ENCODE measurements at regions not wholly inside any gene's neighbourhood (a gene's known extent, or its start where the extent isn't known, plus 50 kb on each side); places are given as distances from the start of the nearest gene placed in this dataset.

GRCh38 chr9:29806937-29807618, 2233.8 kb upstream of the C9orf72 start:
- no peaks in the 10 kb centered on the region for H3K4me1 ChIP-seq
- ATAC-seq: no peak
- H3K27me3 ChIP-seq: no peaks in the 10 kb centered on the region
- intact Hi-C loops (cut with DNase I): no loop called here
- H3K36me3 ChIP-seq: no peaks in the 10 kb centered on the region
- 50 to 63% (median 59%) methylated on average over 3 of the region's 3 CpGs for WGBS, 4 donors
- TF ChIP-seq, protein P1, sequence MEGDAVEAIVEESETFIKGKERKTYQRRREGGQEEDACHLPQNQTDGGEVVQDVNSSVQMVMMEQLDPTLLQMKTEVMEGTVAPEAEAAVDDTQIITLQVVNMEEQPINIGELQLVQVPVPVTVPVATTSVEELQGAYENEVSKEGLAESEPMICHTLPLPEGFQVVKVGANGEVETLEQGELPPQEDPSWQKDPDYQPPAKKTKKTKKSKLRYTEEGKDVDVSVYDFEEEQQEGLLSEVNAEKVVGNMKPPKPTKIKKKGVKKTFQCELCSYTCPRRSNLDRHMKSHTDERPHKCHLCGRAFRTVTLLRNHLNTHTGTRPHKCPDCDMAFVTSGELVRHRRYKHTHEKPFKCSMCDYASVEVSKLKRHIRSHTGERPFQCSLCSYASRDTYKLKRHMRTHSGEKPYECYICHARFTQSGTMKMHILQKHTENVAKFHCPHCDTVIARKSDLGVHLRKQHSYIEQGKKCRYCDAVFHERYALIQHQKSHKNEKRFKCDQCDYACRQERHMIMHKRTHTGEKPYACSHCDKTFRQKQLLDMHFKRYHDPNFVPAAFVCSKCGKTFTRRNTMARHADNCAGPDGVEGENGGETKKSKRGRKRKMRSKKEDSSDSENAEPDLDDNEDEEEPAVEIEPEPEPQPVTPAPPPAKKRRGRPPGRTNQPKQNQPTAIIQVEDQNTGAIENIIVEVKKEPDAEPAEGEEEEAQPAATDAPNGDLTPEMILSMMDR (IDR thresholded peaks at IDR 0.05): no peak
- no peak for TF ChIP-seq POLR2A (IDR thresholded peaks at IDR 0.05)
- peaks cover 0 to 18% (median 0%) of the 10 kb centered on the region in 12 donors for H3K9me3 ChIP-seq
- H3K4me3 ChIP-seq: no peak overlapping the region
- H3K27ac ChIP-seq: no peak overlapping the region
- no peak for DNase-seq

DNA sequence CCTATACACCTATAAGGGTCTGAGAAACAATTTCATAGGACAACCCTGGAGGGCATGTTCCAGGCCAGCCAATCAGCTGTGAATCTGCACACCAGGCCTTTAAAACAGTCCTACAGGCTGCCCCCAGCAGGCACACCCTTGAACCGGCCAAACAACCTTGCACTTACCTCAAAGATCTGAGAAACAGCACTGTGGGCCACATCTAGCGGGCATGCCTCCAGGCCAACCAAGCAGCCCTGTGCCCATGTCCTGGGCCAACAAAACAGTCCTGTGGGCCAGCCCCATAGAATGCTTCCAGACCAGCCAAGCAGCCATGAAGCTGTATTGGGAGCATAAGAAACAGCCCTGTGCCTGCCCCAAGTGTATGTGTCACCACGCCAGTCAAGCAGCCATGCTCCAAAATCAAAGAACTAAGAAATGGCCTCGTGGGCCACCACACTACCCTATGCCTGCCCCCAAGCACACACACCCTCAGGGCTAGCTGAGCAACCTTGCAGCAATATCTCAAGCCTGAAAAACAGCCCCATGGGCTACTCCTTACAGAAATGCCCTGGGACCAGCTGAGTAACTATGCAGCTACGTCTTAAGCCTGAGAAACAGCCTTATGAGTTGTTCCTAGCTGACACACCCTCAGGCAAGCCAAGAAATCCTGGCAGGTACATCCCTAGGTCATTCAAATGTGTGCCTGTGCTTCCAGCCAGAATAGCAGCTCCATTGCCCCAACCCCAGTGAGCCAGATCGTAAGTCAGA, 2243.8 kb upstream of the C9orf72 start:
- Histone ChIP-seq H3K27me3 (no peaks in the 10 kb centered on the region), H3K36me3 (no peaks in the 10 kb centered on the region), H3K27ac (no peak overlapping the region), H3K4me1 (no peaks in the 10 kb centered on the region), H3K9me3 (peaks cover 0 to 49% (median 11%) of the 10 kb centered on the region in 12 donors), H3K4me3 (no peak overlapping the region)
- no peak for TF ChIP-seq POLR2A (IDR thresholded peaks at IDR 0.05)
- TF ChIP-seq, protein P1 (IDR thresholded peaks at IDR 0.05): no peak
- no peak for ATAC-seq
- WGBS, 4 donors: 65 to 91% (median 71%) methylated on average over 3 to 6 of the region's 6 CpGs
- intact Hi-C loops (cut with DNase I): no loop called here
- DNase-seq: no peak

GRCh38 chr9:29822458-29822857, 2249.2 kb upstream of the C9orf72 start:
- Histone ChIP-seq H3K27me3 (no peaks in the 10 kb centered on the region), H3K9me3 (peaks cover 0 to 59% (median 16%) of the 10 kb centered on the region in 12 donors), H3K4me1 (no peaks in the 10 kb centered on the region), H3K27ac (no peak overlapping the region), H3K36me3 (no peaks in the 10 kb centered on the region), H3K4me3 (no peak overlapping the region)
- no peak for DNase-seq
- 52 to 74% (median 58%) methylated on average over 3 of the region's 3 CpGs for WGBS, 4 donors
- TF ChIP-seq POLR2A (IDR thresholded peaks at IDR 0.05): no peak
- TF ChIP-seq, protein P1 (IDR thresholded peaks at IDR 0.05): no peak
- intact Hi-C loops (cut with DNase I): no loop called here
- ATAC-seq: no peak

DNA sequence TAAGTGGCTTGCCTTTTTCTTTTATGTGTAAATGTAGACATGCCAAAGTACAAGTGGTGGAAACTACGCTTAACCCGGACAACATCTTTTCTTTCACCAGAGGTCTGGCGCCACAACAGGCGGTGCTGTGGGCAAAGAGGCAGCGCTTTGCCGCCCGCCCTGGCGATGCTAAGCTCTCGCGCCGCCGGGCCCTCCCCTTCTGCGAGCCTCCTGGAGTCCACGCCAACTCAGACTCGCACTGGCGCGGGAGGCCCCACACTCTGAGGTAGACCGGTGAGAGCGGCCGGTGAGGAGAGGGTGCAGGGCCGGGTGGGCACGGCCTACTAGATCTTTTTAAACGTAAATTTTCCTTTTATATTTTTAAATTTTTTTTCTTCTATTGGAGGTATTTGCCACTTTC, 2253.1 kb upstream of the C9orf72 start:
- ATAC-seq: no peak

More for the DNA sequence above, 2253.1 kb upstream of the C9orf72 start:
- Histone ChIP-seq H3K27ac (no peak overlapping the region), H3K36me3 (no peaks in the 10 kb centered on the region), H3K4me1 (no peaks in the 10 kb centered on the region), H3K27me3 (no peaks in the 10 kb centered on the region), H3K9me3 (peaks cover 0 to 27% (median 2%) of the 10 kb centered on the region in 12 donors), H3K4me3 (no peak overlapping the region)
- WGBS, 4 donors: 94 to 96% (median 95%) methylated on average over 23 of the region's 23 CpGs
- no peak for DNase-seq
- no peak for TF ChIP-seq POLR2A (IDR thresholded peaks at IDR 0.05)
- TF ChIP-seq, protein P1 (IDR thresholded peaks at IDR 0.05): no peak
- intact Hi-C loops (cut with DNase I): no loop called here
